ENCODE measurements at regions not wholly inside any gene's neighbourhood (a gene's known extent, or its start where the extent isn't known, plus 50 kb on each side); places are given as distances from the start of the nearest gene placed in this dataset.

GRCh38 chr9:104991144-104991953 is 63.4 kb upstream of the ABCA1 start:
- TF ChIP-seq, protein P1, sequence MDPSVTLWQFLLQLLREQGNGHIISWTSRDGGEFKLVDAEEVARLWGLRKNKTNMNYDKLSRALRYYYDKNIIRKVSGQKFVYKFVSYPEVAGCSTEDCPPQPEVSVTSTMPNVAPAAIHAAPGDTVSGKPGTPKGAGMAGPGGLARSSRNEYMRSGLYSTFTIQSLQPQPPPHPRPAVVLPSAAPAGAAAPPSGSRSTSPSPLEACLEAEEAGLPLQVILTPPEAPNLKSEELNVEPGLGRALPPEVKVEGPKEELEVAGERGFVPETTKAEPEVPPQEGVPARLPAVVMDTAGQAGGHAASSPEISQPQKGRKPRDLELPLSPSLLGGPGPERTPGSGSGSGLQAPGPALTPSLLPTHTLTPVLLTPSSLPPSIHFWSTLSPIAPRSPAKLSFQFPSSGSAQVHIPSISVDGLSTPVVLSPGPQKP (CRISPR knock-in tag; IDR thresholded peaks at IDR 0.05) = no peak
- no peak for TF ChIP-seq CREB1 (IDR thresholded peaks at IDR 0.05)
- TF ChIP-seq CREB1 (CRISPR knock-in tag; IDR thresholded peaks at IDR 0.05) = no peak
- no peak for TF ChIP-seq KLF10 (CRISPR knock-in tag; IDR thresholded peaks at IDR 0.05)
- TF ChIP-seq, protein P2, sequence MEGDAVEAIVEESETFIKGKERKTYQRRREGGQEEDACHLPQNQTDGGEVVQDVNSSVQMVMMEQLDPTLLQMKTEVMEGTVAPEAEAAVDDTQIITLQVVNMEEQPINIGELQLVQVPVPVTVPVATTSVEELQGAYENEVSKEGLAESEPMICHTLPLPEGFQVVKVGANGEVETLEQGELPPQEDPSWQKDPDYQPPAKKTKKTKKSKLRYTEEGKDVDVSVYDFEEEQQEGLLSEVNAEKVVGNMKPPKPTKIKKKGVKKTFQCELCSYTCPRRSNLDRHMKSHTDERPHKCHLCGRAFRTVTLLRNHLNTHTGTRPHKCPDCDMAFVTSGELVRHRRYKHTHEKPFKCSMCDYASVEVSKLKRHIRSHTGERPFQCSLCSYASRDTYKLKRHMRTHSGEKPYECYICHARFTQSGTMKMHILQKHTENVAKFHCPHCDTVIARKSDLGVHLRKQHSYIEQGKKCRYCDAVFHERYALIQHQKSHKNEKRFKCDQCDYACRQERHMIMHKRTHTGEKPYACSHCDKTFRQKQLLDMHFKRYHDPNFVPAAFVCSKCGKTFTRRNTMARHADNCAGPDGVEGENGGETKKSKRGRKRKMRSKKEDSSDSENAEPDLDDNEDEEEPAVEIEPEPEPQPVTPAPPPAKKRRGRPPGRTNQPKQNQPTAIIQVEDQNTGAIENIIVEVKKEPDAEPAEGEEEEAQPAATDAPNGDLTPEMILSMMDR (IDR thresholded peaks at IDR 0.05 in 2 of 3, conservative IDR thresholded peaks at IDR 0.05 in 1 of 3; ENCODE audit: insufficient read depth in 2 of 3, low read depth in 1 of 3, low read length in 3 of 3) = no peak
- peak; percentile 50; the same call in 1 of the 2 replicates for TF ChIP-seq NCOA6 (IDR thresholded peaks at IDR 0.05)
- TF ChIP-seq MED1 (CRISPR knock-in tag; IDR thresholded peaks at IDR 0.05; ENCODE audit: borderline replicate concordance) = no peak
- peak; percentile 9 for TF ChIP-seq TAF1 (IDR thresholded peaks at IDR 0.05; ENCODE audit: control insufficient read depth, extremely low read depth, insufficient read depth, low read length, severe bottlenecking)
- TF ChIP-seq HNRNPH1 (optimal IDR thresholded peaks at IDR 0.05; ENCODE audit: low read depth, low read length) = no peak
- TF ChIP-seq SREBF2 (CRISPR knock-in tag; IDR thresholded peaks at IDR 0.05) = no peak

Measured in K562 (cell line).